BJ (cell line): ENCODE measurements at regions not wholly inside any gene's neighbourhood (a gene's known extent, or its start where the extent isn't known, plus 50 kb on each side); places are given as distances from the start of the nearest gene placed in this dataset.

ENCODE experiments used
- CTCF ChIA-PET: fragments of 350-600 bp; formaldehyde crosslinking; extraction: SDS; loops from one replicate; lab custom pipeline; 2021; ENCODE audit warnings: antibody characterized with exemption, inconsistent platforms; lab: Yijun Ruan, JAX
- POLR2A ChIA-PET: fragments of 300-600 bp; sonication (Branson Sonifier 250); formaldehyde crosslinking; extraction: SDS; loops from one replicate; lab custom pipeline; 2021; ENCODE audit warnings: antibody characterized with exemption; lab: Charles Lee
- DNase-seq: peaks from one replicate; pipeline ENCODE4 v3.0.0-alpha.2; 2011; ENCODE audit warnings: low read depth
- H3K27me3 ChIP-seq: 2 replicates; pipeline ENCODE4 v1.6.0; 2011; ENCODE audit warnings: low read length; ENCODE audit not compliant: control insufficient read depth, insufficient read depth
- H3K36me3 ChIP-seq: 2 replicates; pipeline ENCODE4 v1.5.1; 2011; ENCODE audit warnings: low read length; ENCODE audit not compliant: control insufficient read depth, insufficient read depth
- H3K4me3 ChIP-seq: 2 replicates; pipeline ENCODE4 v1.5.1; 2011; ENCODE audit warnings: low read depth, mild to moderate bottlenecking, control low read depth, low read length
- CTCF ChIP-seq: IDR thresholded peaks from 2 replicates; pipeline ENCODE4 v1.5.1; 2011; ENCODE audit warnings: low read depth, mild to moderate bottlenecking, control low read depth, inconsistent platforms, low read length, moderate library complexity; ENCODE audit not compliant: insufficient read depth

- POLR2A ChIA-PET, result no interaction called here
- Histone ChIP-seq H3K36me3 (no peaks in the 10 kb centered on the region), H3K27me3 (no peaks in the 10 kb centered on the region), H3K4me3 (no peak overlapping the region)
- CTCF ChIA-PET, result no interaction called here
- TF ChIP-seq CTCF, result no peak
- no peak for DNase-seq
Observed at GRCh38 chr4:189285377-189285776, 655.3 kb upstream of the FRG1 start.

DNA sequence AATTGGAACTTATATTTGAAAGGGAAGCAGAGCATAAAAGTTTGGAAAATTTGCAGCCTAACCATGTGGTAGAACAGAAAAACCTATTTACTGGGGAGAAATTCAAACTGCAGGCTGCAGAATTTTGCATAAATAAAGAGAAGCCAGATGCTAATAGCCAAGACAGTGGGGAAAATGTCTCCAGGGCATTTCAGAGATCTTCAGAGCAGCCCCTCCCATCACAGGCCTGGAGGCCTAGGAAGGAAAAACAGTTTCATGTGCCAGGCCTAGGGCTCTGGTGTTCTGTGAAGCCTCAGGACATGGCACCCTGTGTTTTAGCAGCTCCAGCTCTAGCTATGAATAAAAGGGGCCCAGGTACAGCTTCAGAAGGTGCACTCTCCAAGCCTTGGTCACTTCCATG, 648.7 kb upstream of the FRG1 start:
- TF ChIP-seq CTCF, result no peak
- CTCF ChIA-PET, result no interaction called here
- POLR2A ChIA-PET, result no interaction called here
- no peak overlapping the region for H3K4me3 ChIP-seq
- H3K36me3 ChIP-seq, result no peaks in the 10 kb centered on the region
- DNase-seq, result no peak
- no peaks in the 10 kb centered on the region for H3K27me3 ChIP-seq

DNA sequence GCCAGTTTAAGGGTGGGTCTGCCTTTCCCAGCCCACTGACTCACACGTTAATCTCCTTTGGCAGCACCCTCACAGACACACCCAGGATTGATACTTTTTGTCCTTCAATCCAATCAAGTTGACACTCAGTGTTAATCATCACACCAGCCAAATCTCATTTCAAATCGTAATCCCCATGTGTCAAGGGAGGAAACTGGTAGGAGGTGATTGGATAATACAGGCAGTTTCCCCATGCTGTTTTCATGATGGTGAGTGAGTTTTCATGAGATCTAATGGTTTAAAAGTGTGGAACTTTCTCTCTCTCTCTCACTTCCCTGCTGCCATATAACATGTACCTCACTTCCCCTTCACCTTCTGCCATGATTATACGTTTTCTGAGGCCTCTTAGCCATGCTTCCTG, 647.2 kb upstream of the FRG1 start:
- H3K27me3 ChIP-seq, result no peaks in the 10 kb centered on the region
- DNase-seq, result no peak
- ChIA-PET CTCF (no interaction called here), POLR2A (no interaction called here)
- no peak for TF ChIP-seq CTCF
- H3K36me3 ChIP-seq, result no peaks in the 10 kb centered on the region
- H3K4me3 ChIP-seq, result no peak overlapping the region

DNA sequence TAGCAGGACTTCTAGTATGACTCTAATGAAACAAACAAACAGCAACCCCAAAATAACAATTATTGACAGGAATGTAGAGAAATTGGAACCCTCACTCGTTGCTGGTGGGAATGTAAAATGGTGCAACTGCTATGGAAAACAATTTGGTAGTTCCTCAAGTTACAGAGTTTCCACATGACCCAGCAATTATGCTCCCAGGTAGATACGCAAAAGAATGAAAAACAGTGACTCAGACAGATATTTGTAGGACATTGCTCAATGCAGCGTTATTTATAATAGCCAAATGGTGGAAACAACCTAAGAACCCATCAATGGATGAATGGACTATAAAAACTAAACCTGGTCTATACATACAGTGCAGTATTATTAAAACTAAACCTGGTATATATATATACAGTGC, 646.1 kb upstream of the FRG1 start:
- no peak for DNase-seq
- no peak for TF ChIP-seq CTCF
- ChIA-PET POLR2A (no interaction called here), CTCF (no interaction called here)
- no peaks in the 10 kb centered on the region for H3K27me3 ChIP-seq
- no peaks in the 10 kb centered on the region for H3K36me3 ChIP-seq
- no peak overlapping the region for H3K4me3 ChIP-seq

GRCh38 chr4:189299706-189300105, 641.0 kb upstream of the FRG1 start:
- no peak for DNase-seq
- H3K27me3 ChIP-seq, result no peaks in the 10 kb centered on the region
- H3K4me3 ChIP-seq, result no peak overlapping the region
- CTCF ChIA-PET, result no interaction called here
- H3K36me3 ChIP-seq, result no peaks in the 10 kb centered on the region
- POLR2A ChIA-PET, result no interaction called here
- no peak for TF ChIP-seq CTCF
